ENCODE measurements at regions not wholly inside any gene's neighbourhood (a gene's known extent, or its start where the extent isn't known, plus 50 kb on each side); places are given as distances from the start of the nearest gene placed in this dataset.

DNA sequence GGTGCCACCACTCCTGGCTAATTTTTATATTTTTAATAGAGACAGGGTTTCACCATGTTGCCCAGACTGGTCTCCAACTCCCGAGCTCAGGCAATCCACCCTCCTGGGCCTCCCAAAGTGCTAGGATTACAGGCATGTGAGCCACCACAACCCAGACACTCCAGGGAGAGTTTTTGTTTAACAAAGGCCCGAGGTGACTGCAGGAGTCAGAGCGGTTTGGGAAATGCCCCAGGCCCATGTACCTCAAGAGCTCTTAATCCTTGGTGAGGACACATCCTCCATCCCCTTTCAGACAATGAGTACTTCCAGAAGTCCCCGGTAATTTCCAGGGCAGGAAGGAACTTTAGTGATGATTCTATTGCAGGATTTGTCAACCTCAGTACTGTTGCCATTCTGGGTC is 176.0 kb downstream of the ESRRB start:
- Histone ChIP-seq H3K9me3 (no peaks in the 10 kb centered on the region), H3K36me3 (no peaks in the 10 kb centered on the region), H3K4me1 (no peaks in the 10 kb centered on the region), H3K4me3 (replicated peaks in 1 of 3) (no peak overlapping the region), H3K27ac (no peak overlapping the region), H3K27me3 (no peaks in the 10 kb centered on the region)
- 49 to 55% methylated on average over 4 of the region's 4 CpGs for WGBS, 2 donors
- TF ChIP-seq, protein P1, sequence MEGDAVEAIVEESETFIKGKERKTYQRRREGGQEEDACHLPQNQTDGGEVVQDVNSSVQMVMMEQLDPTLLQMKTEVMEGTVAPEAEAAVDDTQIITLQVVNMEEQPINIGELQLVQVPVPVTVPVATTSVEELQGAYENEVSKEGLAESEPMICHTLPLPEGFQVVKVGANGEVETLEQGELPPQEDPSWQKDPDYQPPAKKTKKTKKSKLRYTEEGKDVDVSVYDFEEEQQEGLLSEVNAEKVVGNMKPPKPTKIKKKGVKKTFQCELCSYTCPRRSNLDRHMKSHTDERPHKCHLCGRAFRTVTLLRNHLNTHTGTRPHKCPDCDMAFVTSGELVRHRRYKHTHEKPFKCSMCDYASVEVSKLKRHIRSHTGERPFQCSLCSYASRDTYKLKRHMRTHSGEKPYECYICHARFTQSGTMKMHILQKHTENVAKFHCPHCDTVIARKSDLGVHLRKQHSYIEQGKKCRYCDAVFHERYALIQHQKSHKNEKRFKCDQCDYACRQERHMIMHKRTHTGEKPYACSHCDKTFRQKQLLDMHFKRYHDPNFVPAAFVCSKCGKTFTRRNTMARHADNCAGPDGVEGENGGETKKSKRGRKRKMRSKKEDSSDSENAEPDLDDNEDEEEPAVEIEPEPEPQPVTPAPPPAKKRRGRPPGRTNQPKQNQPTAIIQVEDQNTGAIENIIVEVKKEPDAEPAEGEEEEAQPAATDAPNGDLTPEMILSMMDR (IDR thresholded peaks at IDR 0.05) = no peak
- no peak for TF ChIP-seq POLR2A (IDR thresholded peaks at IDR 0.05)
- intact Hi-C loops (cut with DNase I) = no loop called here
- DNase-seq = no peak

DNA sequence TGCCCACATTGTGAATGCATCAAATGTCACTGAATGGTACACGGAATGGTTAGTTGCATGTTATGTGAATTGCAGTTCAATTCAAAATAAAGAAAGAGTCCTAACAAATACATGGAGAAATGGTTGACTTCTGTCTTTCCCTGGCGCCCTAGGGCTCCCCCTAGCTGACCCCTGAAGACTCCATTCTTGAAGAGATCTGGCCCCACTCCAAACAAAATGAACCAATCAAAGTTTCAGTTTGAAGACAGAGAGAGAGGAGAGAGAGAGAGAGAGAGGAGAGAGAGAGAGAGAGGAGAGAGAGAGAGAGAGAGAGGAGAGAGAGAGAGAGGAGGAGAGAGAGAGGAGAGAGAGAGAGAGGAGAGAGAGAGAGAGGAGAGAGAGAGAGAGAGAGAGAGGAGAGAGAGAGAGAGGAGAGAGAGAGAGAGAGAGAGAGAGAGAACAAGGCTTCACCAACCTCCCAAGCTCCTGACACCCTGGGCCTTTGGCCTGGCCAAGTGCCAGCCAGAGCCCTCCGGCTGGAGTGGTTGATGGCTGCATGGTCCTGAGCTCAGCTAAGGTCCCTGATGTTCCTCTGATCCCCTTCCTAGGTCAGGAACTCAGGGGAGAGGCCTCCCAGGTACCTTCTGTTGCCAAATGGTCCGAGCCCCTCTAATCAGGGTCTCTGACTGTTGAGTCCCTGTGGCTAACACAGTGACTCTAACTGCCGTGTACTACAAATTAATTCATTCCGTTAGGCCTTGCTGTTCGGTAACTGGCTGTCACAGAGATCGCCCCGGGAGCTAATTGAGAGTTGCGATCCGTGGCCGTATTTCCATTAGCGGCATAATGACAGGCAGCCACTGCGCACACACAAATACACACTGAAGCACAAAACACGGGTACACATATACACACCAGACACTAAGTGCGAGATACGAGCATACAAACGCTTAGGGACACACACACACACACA is 188.8 kb downstream of the ESRRB start:
- no peak overlapping the region for H3K27ac ChIP-seq
- DNase-seq = no peak
- intact Hi-C loops (cut with DNase I) = no loop called here
- H3K9me3 ChIP-seq = no peaks in the 10 kb centered on the region
- H3K4me3 ChIP-seq (replicated peaks in 1 of 3) = no peak overlapping the region
- H3K4me1 ChIP-seq = no peaks in the 10 kb centered on the region
- no peaks in the 10 kb centered on the region for H3K27me3 ChIP-seq
- TF ChIP-seq, protein P1 (IDR thresholded peaks at IDR 0.05) = peak in 2 of 6 experiments; percentile 21 to 36
- no peak for TF ChIP-seq POLR2A (IDR thresholded peaks at IDR 0.05)
- no peaks in the 10 kb centered on the region for H3K36me3 ChIP-seq
- 87 to 88% methylated on average over 18 of the region's 18 CpGs for WGBS, 2 donors

DNA sequence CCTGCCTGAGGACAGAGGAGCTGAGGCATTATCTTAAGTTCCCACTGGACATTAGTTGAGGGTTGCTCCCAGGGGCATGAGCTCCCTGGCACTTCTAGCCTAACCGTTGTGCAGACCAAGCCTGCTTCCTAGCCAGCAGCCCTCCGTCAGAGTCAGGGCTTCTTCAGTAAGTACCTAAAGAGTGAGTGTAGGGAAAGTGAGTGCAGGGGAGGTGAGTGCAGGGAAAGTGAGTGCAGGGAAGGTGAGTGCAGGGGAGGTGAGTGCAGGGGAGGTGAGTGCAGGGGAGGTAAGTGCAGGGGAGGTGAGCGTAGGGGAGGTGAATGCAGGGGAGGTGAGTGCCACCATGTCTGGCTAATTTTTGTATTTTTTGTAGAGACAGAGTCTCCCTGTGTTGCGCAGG is 190.5 kb downstream of the ESRRB start:
- Histone ChIP-seq H3K4me3 (replicated peaks in 1 of 3) (no peak overlapping the region), H3K9me3 (no peaks in the 10 kb centered on the region), H3K27ac (no peak overlapping the region), H3K4me1 (no peaks in the 10 kb centered on the region), H3K36me3 (no peaks in the 10 kb centered on the region), H3K27me3 (no peaks in the 10 kb centered on the region)
- intact Hi-C loops (cut with DNase I) = no loop called here
- TF ChIP-seq, protein P1 (IDR thresholded peaks at IDR 0.05) = no peak
- no peak for TF ChIP-seq POLR2A (IDR thresholded peaks at IDR 0.05)
- DNase-seq = no peak
- WGBS, 2 donors = 72 to 91% methylated on average over 4 of the region's 4 CpGs

DNA sequence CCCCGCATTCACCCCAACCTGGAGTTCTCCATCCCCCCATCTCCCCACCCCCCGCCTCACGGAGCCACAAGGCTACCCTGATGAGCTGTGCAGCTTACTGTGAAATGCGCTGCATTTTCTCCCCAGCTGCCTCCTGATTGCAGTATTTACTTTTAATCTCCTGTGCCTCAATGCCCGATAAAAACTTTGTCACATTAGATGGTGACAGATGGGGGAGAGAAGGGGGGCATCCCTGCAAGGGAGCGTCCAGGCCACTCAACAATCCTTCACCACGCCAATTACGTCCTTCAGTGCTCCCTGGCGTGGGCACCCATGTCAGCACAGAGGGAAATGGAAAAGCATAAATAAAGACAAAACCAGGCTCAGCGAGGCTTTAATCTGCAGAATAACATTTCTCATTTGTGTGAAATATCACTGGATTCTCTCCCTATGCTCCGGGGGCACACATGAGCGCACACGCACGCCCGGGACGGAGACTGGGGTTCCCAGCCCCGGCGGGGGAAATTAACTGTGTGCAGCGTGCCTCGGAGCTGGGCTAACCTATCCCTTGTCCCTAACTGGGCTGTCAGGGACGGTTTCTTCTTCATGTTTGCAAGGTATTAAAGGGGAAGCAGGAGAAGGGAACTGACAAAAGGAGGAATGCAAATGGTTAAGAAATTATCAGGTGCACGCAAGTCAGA is 186.7 kb upstream of the VASH1 start:
- Histone ChIP-seq H3K9me3 (no peaks in the 10 kb centered on the region), H3K4me3 (replicated peaks in 1 of 3) (no peak overlapping the region), H3K27ac (peak overlapping the region in 1 of 3 donors; percentile 7), H3K4me1 (peaks cover 3 to 10% of the 10 kb centered on the region in 2 donors), H3K27me3 (no peaks in the 10 kb centered on the region), H3K36me3 (no peaks in the 10 kb centered on the region)
- TF ChIP-seq POLR2A (IDR thresholded peaks at IDR 0.05) = no peak
- TF ChIP-seq, protein P1 (IDR thresholded peaks at IDR 0.05) = no peak
- peak; percentile 32 to 37 for DNase-seq
- 28 to 33% methylated on average over 22 of the region's 22 CpGs for WGBS, 2 donors
- intact Hi-C loops (cut with DNase I) = no loop called here

DNA sequence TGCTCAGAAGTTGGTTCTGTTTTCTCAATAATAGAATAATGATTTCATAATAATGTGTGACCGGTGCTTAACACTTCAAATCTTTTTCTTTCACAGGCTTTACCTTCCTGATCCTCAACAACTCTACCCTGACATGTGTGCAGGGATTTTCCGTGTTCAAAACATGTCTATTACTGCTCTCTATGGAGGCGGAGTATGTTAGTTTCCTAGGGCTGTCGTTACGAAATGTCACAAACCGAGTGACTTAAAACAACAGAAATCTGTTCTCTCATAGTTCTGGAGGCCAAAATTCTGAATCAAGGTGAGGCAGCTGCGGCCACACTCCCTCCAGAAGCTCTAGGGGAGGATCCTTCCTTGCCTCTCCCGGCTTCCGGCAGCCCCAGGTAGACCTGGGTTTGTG is 186.2 kb upstream of the VASH1 start:
- Histone ChIP-seq H3K27ac (no peak overlapping the region), H3K27me3 (no peaks in the 10 kb centered on the region), H3K4me3 (replicated peaks in 1 of 3) (no peak overlapping the region), H3K36me3 (no peaks in the 10 kb centered on the region), H3K4me1 (peaks cover 3 to 10% of the 10 kb centered on the region in 2 donors), H3K9me3 (no peaks in the 10 kb centered on the region)
- no peak for TF ChIP-seq POLR2A (IDR thresholded peaks at IDR 0.05)
- TF ChIP-seq, protein P1 (IDR thresholded peaks at IDR 0.05) = no peak
- peak in 1 of 2 donors; percentile 5 for DNase-seq
- WGBS, 2 donors = 51 to 59% methylated on average over 9 of the region's 9 CpGs
- intact Hi-C loops (cut with DNase I) = no loop called here
